Retina (tissue), 1 donor: ENCODE measurements at regions not wholly inside any gene's neighbourhood (a gene's known extent, or its start where the extent isn't known, plus 50 kb on each side); places are given as distances from the start of the nearest gene placed in this dataset.

Experiments
- DNase-seq: peaks from one replicate; pipeline ENCODE4 v3.0.0-alpha.2; 2016

DNA sequence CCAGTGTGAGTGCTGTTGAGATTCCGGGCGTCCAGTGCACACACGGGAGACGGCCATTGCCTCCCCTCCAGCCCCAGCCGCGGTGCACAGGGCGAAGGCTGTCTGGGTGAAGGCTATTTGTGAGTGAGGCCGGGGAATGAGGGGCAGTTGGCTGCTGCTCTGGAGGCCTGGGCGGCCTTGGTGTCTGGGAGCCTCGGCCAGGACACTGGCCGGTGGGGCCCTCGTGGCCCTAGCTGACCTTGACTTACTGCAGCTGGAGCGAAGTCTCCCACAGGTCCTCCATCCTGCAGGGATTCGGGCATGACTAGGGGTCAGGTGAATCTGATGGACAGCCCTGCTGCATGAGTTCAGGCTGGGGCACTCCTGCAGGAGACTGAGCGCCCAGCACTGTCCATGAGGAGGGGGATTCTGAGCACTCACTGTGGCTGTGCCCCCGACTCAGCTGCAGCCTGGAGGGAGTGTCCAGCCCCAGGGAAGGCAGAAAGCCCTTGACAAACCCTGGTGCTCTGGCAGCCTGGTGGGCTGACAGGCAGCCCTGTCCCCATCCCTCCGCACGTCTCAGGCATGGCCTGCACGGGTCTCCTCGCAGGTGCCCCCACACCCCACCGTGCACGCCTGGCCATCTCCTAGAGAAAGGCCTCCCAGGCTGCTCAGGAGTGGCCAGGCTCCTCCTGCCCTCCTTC, 52.7 kb upstream of the FAM20C start:
- peak; percentile 36 for DNase-seq

- no peak for DNase-seq
These were observed 51.4 kb upstream of the FAM20C start for GRCh38 chr7:140996-141395.

GRCh38 chr7:142248-142941, 50.0 kb upstream of the FAM20C start:
- no peak for DNase-seq
